K562 (cell line): ENCODE measurements at regions not wholly inside any gene's neighbourhood (a gene's known extent, or its start where the extent isn't known, plus 50 kb on each side); places are given as distances from the start of the nearest gene placed in this dataset.

Experiments used
- ATF1 ChIP-seq, 2 experiments: fragments of 450-650 bp in 1 of 2; IDR thresholded peaks; 2 replicates each; pipeline ENCODE4 v1.6.1; 2016; ENCODE audit warnings: missing compliant biosample characterization in 1 of 2, missing genetic modification characterization in 1 of 2
- CREB3L1 ChIP-seq: fragments of 450-650 bp; IDR thresholded peaks from 2 replicates; pipeline ENCODE4 v1.6.1; 2014; ENCODE audit warnings: low read depth, mild to moderate bottlenecking, moderate library complexity, borderline replicate concordance
- CUX1 ChIP-seq: fragments of 200-800 bp; sonication (Bioruptor generic); IDR thresholded peaks from 2 replicates; pipeline ENCODE4 v1.6.1; 2016; ENCODE audit warnings: missing genetic modification characterization, missing compliant biosample characterization
- DACH1 ChIP-seq: fragments of 450-650 bp; IDR thresholded peaks from 2 replicates; pipeline ENCODE4 v1.6.1; 2018; ENCODE audit not compliant: partially characterized antibody
- LEF1 ChIP-seq: fragments of 450-650 bp; IDR thresholded peaks from 2 replicates; pipeline ENCODE4 v1.6.1; 2016; ENCODE audit warnings: mild to moderate bottlenecking
- NCOR1 ChIP-seq: fragments of 450-650 bp; IDR thresholded peaks from 2 replicates; pipeline ENCODE4 v1.6.1; 2016; ENCODE audit warnings: mild to moderate bottlenecking, moderate library complexity
- NFXL1 ChIP-seq: fragments of 450-650 bp; formaldehyde crosslinking; IDR thresholded peaks from 2 replicates; pipeline ENCODE4 v1.4.0; 2021; ENCODE audit warnings: mild to moderate bottlenecking
- PBX2 ChIP-seq, 2 experiments: IDR thresholded peaks in 1 of 2; conservative IDR thresholded peaks in 1 of 2; 2 replicates each; pipeline ENCODE4 v1.6.1; 2016; ENCODE audit warnings: low read depth in 2 of 2, mild to moderate bottlenecking in 1 of 2, missing compliant biosample characterization in 1 of 2, missing genetic modification characterization in 1 of 2, moderate library complexity in 1 of 2
- RAD21 ChIP-seq, 2 experiments: fragments of 250-450 bp in 1 of 2; fragments of 450-650 bp in 1 of 2; sonication (Bioruptor Pico) in 1 of 2; formaldehyde crosslinking in 1 of 2; IDR thresholded peaks in 1 of 2; conservative IDR thresholded peaks in 1 of 2; 2 replicates each; pipeline versions ENCODE4 v1.4.0 to v1.8.0; 2020 to 2022; ENCODE audit warnings: mild to moderate bottlenecking in 2 of 2, moderate library complexity in 1 of 2
- SFPQ ChIP-seq: fragments of 200-400 bp; formaldehyde crosslinking; IDR thresholded peaks from 2 replicates; pipeline ENCODE4 v1.6.1; 2017; ENCODE audit warnings: mild to moderate bottlenecking, low read depth, low read length, moderate library complexity
- SP2 ChIP-seq: IDR thresholded peaks from 2 replicates; pipeline ENCODE4 v1.6.1; 2011; ENCODE audit warnings: mild to moderate bottlenecking, low read depth, low read length, moderate library complexity; ENCODE audit not compliant: poor library complexity, severe bottlenecking; ENCODE audit errors: extremely low read depth
- TAF9B ChIP-seq: fragments of 450-650 bp; IDR thresholded peaks from 2 replicates; pipeline ENCODE4 v1.6.1; 2018; ENCODE audit warnings: mild to moderate bottlenecking; ENCODE audit not compliant: partially characterized antibody
- TBP ChIP-seq: optimal IDR thresholded peaks from 2 replicates; pipeline ENCODE3; 2011; ENCODE audit warnings: low read depth, low read length, improper control_type of control experiment
- XRCC3 ChIP-seq: fragments of 450-650 bp; IDR thresholded peaks from 2 replicates; pipeline ENCODE4 v1.6.1; 2017; ENCODE audit warnings: mild to moderate bottlenecking, moderate library complexity
- ZNF311 ChIP-seq: fragments of 250-450 bp; sonication (Bioruptor Pico); IDR thresholded peaks from 2 replicates; pipeline ENCODE4 v1.4.0; 2020; ENCODE audit warnings: mild to moderate bottlenecking, moderate library complexity

- no peak for TF ChIP-seq CREB3L1
- TF ChIP-seq LEF1: peak; percentile 92
- no peak for TF ChIP-seq SFPQ
- no peak for TF ChIP-seq PBX2 (CRISPR knock-in tag; IDR thresholded peaks at IDR 0.05; ENCODE audit: low read depth)
- TF ChIP-seq PBX2 (tag; conservative IDR thresholded peaks at IDR 0.05; ENCODE audit: low read depth): peak; percentile 95
- TF ChIP-seq DACH1: peak; percentile 31
- no peak for TF ChIP-seq ATF1 (CRISPR knock-in tag; IDR thresholded peaks at IDR 0.05)
- TF ChIP-seq ATF1 (tag; IDR thresholded peaks at IDR 0.05): peak; percentile 45
- TF ChIP-seq TBP: no peak
- peak; percentile 92 for TF ChIP-seq NCOR1
- TF ChIP-seq SP2: no peak
- no peak for TF ChIP-seq ZNF311 (CRISPR knock-in tag)
- TF ChIP-seq XRCC3: no peak
- TF ChIP-seq NFXL1: no peak
- TF ChIP-seq RAD21 (CRISPR knock-in tag; conservative IDR thresholded peaks at IDR 0.05 in 1 of 2, IDR thresholded peaks at IDR 0.05 in 1 of 2): peak; percentile 11 to 29; a peak in 3 of 4 replicates
- peak; percentile 35 for TF ChIP-seq TAF9B
- TF ChIP-seq CUX1 (CRISPR knock-in tag): peak; percentile 26; the same call in 1 of the 2 replicates
Measured at GRCh38 chr3:178260887-178261565, 275.2 kb upstream of the KCNMB2 start (continued).
